ENCODE measurements at regions not wholly inside any gene's neighbourhood (a gene's known extent, or its start where the extent isn't known, plus 50 kb on each side); places are given as distances from the start of the nearest gene placed in this dataset.

GRCh38 chr5:145010834-145011233, 824.3 kb downstream of the PRELID2 start:
- no peak for TF ChIP-seq POLR2A (IDR thresholded peaks at IDR 0.05; ENCODE audit: low read length)
- no peak for TF ChIP-seq RAD21 (conservative IDR thresholded peaks at IDR 0.05 in 1 of 2, IDR thresholded peaks at IDR 0.05 in 1 of 2)
- no peak for TF ChIP-seq EP300 (IDR thresholded peaks at IDR 0.05)
- no peak for TF ChIP-seq MAX (IDR thresholded peaks at IDR 0.05)
- no peak for TF ChIP-seq HMGXB4 (CRISPR knock-in tag; IDR thresholded peaks at IDR 0.05; ENCODE audit: borderline replicate concordance)
- TF ChIP-seq, protein P1, sequence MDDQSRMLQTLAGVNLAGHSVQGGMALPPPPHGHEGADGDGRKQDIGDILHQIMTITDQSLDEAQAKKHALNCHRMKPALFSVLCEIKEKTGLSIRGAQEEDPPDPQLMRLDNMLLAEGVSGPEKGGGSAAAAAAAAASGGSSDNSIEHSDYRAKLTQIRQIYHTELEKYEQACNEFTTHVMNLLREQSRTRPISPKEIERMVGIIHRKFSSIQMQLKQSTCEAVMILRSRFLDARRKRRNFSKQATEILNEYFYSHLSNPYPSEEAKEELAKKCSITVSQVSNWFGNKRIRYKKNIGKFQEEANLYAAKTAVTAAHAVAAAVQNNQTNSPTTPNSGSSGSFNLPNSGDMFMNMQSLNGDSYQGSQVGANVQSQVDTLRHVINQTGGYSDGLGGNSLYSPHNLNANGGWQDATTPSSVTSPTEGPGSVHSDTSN (IDR thresholded peaks at IDR 0.05) = no peak
- no peak for TF ChIP-seq PHF8 (IDR thresholded peaks at IDR 0.05; ENCODE audit: borderline replicate concordance, low read depth)
- TF ChIP-seq POLR2AphosphoS2 (conservative IDR thresholded peaks at IDR 0.05; ENCODE audit: low read length) = no peak
- TF ChIP-seq RNF2 (IDR thresholded peaks at IDR 0.05; ENCODE audit: borderline replicate concordance, low read depth) = no peak
- no peak for TF ChIP-seq JUN (IDR thresholded peaks at IDR 0.05)
- TF ChIP-seq CTCF (IDR thresholded peaks at IDR 0.05) = no peak
- TF ChIP-seq EHMT2 (IDR thresholded peaks at IDR 0.05; ENCODE audit: low read depth) = no peak
- no peak for TF ChIP-seq RCOR1 (IDR thresholded peaks at IDR 0.05; ENCODE audit: low read depth, low read length)
- no peak for TF ChIP-seq CBX2 (IDR thresholded peaks at IDR 0.05; ENCODE audit: borderline replicate concordance, low read depth)

Data from A549 (cell line).